ENCODE measurements at regions not wholly inside any gene's neighbourhood (a gene's known extent, or its start where the extent isn't known, plus 50 kb on each side); places are given as distances from the start of the nearest gene placed in this dataset.

DNA sequence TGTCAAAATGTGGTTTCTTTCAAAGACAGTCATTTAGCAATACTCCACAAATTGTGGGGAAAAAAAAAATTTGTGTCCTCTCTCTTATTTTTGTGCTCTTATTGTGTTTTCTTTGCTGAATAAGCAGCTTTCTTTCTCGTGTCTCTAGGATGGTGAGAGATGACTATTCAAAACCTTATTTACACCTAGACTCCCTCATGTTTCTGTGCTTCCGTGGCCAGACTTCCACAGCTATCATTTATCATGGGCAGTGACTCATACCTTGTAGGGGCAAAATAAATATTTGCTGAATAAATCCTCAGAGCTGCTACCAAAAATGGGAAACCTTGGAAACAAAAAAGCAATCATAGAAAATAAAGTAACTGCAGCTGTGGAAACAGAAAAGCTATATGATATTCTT, 204.9 kb upstream of the MIR17HG start:
- no peak for DNase-seq

GRCh38 chr13:91144054-91144453, 203.4 kb upstream of the MIR17HG start:
- DNase-seq = no peak

DNA sequence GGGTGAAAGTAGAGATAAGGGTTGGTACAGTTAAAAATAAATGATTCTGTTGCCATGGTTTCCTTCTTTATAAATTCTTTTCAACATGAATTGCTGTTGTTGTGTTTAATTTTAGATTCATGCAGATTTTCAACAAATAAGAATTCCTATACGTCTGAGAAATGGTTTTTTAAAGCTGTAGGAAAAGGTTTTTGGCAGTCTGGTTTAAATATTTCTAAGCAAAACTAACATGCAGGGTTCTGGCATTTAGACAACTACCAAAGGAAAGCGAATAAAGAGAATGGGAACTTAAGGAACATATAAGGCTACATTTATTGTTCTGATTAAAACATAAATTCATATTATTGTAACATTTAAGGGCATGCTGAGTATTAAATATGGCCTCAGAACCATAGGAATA, 203.0 kb upstream of the MIR17HG start:
- no peak for DNase-seq

- no peak for DNase-seq
Measured at GRCh38 chr13:91145571-91146205, 201.8 kb upstream of the MIR17HG start.

DNA sequence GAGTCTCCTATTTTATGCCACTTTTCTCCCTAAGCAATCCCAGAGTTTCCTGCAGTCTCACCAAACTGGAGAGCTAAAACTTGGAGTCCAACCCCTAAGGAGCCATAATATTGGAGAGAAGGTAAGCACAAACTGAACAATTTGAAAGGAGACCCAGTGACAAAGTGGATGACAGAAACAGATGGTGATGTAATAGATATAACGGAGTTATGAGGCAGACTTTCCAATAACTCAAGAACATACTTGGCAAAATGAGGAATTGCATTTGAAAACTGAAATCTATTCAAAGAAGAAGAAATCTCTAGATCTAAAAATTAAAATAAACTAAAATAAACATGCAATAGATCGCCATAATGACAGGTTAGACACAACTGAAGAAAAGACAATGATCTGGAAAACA, 200.9 kb upstream of the MIR17HG start:
- DNase-seq = no peak

DNA sequence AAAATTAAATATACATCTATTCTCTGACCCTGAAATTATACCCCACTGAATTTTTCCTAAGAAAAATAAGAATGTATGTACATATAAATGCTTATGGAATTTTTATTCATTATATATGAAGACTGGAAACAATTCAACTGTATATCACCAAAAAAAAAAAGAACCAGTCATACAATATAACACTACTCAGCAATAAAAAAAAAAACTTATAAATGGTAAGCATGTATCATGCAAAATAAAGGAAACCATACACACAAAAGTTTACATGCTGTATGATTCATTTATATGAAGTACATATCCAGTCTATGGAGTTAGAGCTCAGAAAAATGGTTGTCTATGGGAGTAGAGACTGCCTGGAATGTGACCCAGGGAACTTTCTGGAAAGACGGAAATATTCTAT, 199.4 kb upstream of the MIR17HG start:
- no peak for DNase-seq

DNA sequence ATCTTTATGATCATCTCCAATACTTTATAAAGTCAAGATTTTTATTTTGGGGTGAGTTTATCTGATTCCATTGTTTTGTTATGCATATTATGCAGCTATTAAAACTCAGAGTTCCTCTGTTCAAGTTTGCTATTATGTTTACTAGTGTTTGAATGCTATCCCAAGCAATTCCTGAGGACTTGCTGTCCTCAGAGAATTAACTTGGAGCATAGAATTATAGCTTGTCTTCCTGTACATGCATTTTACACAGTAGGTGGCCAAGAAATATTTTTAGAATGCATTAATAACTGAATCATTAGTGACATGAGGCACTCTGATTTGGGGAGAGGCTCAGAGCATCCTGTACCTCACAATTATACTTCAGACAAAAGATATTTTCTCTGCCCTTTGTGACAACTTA, 195.6 kb upstream of the MIR17HG start:
- no peak for DNase-seq

DNA sequence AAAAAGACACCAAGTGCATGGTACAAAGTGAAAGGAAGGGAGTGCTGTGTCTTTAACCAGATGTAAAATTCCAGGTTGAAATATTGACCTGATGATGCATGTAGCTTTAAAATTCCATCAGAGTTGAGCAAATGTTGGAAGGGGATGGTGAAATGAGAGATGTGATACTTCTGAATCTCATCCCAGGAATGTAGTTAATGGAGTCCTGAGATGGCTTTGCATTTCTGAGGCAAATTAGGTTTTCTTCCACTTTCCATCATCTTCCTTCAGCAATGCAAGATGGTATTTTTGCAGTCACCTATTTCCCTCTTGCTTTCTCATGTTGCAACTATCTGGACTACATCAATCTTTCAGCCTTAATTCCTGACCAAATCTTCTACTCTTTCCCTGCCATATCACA, 194.1 kb upstream of the MIR17HG start:
- no peak for DNase-seq

DNA sequence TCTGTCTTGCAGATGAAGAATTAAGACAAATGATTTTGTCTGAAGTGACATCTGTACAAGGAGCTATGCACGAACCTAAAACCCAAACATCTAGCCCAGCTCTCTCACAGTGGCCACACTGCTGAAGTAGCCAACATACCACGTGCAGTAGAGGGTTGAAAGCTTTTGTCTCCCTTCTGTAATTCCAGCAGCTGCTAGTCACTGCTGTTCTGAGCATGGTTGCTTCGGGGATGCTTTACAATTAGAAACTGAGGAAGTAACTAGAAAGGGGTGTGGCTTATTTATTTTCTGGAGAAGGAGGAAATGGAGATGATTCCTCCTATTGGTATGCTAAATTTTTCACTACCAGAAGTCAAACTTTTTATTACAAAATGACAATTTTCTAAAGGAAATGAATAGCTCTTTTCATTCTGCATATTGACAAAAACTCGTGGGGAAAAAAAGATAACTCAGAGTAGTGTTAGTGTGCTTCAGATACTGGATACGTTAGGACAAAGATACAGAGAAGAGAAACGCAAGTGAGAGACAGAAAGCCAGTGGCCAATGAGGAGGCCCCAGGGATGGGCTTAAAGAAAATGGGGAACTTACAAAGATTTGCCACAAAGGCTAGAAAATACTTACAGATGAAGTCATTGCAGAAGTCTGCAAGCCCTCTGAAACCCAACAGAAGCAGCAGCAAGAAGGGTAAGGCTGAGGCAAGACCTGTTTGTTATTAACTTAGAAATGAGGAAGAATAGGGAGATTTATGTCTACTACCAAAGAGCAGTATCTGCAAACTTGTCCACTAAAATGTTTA, 192.7 kb upstream of the MIR17HG start:
- DNase-seq = no peak

- DNase-seq = no peak
Measured at GRCh38 chr13:91155512-91156114, 191.9 kb upstream of the MIR17HG start.

DNA sequence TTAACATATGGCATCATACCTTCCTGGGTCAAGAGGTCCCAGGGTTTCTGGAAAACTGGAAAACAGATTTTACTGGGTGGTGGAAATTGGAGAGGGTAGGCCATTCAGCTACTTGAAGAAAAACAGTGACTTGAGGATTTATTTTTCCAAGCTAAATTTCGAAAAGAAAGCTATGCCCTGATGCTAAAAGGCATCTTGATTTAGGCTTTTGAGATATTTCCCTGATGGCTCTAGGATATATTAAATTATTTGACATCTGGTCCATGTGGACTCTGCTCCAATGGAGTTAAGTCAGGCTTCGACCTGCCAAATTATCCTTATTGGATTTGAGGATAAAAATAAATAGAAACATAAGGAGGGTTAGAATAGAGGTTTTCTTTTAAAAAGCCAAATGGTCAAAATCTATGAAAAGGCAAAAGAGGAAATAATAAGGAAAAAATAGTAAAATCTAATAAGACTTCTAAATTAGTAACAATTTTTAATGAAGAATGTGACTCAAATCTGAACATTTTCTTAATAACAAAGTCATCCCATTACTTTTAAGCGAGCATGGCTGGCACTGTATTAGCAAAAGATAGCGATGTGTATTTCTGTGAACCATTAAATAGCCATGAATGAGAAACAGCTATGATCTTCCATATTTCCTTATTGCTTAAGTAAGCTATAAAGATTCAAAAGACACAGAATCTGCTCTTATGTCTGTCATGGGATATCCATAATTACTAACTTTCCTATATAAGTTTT, 190.0 kb upstream of the MIR17HG start:
- no peak for DNase-seq

- no peak for DNase-seq
Measured at GRCh38 chr13:91158017-91158395, 189.5 kb upstream of the MIR17HG start.

DNA sequence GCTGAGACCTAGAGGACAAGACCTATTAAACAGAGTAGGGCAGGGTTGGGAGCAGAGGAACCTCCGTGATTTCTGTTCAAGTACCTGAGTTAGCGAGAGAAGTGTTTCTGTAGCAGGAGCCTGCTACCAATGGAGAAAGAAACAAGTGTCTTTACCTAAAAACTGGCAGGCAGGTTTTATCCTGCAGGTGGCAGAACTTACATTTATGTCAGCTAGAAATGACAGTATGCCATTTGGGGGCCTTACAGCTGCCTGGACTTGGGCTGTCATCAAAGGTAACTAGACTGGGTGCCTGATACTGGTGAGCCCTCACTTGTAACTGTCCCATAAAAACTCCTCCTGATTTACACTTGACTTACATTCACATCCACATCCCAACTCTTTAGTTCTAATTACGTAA, 185.3 kb upstream of the MIR17HG start:
- DNase-seq = no peak

GRCh38 chr13:91162589-91162988, 184.9 kb upstream of the MIR17HG start:
- DNase-seq = no peak

DNA sequence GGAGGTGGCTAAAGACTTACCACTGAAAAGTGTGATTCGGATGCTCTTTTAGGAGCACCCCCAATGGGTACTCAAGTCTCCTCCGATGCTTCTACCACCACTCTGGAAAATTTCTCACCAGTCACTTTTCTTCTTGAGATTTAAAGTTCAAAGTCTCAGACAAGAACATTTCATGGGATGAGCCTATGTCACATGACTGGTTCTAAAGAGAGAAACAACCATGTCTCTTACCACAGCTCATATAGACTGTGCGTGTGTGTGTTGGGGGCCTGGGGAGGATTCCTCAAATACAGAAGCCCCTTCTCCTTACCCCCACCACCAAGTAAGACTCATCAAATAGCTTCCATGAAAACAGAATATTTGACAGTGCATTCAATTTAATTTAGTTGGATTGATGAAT, 181.7 kb upstream of the MIR17HG start:
- no peak for DNase-seq

GRCh38 chr13:91166714-91167511, 180.6 kb upstream of the MIR17HG start:
- DNase-seq = no peak

DNA sequence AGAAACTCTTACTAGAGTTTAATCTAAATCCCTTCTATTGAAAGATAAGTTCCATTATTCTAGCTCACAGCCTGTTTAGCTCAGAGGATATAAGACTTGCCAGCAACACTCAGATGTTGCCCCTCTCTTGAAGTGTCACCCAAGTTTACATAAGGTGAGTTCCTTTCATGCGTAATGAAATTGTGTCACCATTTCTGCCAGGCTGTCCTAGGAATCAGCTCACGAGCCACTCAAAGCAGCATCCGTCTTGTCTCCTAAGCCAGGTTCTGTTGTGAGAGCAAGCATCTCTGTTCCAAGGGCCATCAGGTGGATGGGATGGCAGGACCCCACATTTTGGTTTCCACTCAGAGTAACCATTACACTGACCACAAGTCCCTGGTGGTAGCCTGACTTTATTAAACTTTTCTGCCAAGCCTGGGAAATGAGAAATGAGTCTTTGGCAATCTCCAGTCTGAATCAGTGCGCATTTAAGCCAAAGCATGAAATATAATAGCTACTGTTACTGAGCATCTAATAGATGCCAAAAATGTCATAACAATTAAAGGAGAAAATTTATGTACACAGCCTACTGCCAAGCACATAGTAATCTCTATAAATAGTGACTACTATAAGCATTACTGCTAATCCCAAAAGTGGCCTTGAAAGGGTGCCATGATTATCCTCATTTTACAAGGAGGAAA, 179.6 kb upstream of the MIR17HG start:
- no peak for DNase-seq

- DNase-seq = no peak
Measured at GRCh38 chr13:91168386-91168711, 179.1 kb upstream of the MIR17HG start.

GRCh38 chr13:91169321-91170050, 178.0 kb upstream of the MIR17HG start:
- no peak for DNase-seq

DNA sequence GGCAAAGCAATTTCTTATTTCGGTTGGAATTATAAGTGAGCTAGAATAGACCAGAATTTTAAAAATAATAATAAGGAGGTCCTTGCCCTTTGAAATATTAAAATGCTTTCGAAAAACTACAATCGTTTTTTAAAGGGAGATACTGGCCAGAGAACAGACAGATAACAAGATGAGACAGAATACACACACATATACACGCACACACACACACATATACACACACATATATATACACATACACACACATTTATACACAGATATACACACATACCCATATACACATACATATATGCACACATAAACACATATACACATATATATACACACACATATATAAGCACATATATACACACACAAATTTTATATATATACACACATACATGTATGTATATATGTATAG, 175.3 kb upstream of the MIR17HG start:
- no peak for DNase-seq

DNA sequence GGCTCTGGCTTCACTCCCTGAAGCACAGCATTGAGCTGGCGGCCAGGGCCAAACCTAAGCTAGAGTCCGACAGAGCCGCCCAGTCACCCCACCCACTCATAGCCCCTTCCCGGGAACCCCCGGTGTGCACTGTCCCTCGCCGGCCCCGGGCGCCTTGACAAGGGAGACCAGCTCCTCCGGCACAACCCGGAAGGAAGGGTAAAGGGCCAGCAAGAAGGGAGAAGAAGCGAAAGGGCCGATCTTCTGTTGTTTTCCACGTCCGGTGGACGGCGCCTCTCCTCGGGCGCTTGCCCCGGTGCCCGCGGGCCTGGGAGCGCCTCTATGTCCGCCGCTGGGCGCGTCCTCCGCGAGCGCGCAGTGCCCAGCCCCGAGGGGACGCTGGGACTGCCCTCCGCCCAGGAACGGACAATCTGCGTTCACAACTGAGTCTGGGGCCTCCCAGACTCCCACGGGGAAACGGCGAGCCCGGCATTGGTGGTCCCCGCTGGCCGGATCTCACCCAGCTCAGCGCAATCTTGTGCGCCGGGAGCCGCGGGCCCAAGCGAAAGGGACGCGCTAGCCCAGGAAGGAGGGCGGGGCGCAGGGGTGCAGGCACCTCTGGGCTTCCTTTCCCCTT, 172.5 kb upstream of the MIR17HG start:
- no peak for DNase-seq

Measured in DMS79 (cell line).